SK-MEL-5 (cell line): ENCODE measurements at regions not wholly inside any gene's neighbourhood (a gene's known extent, or its start where the extent isn't known, plus 50 kb on each side); places are given as distances from the start of the nearest gene placed in this dataset.

Experiments
- DNase-seq: peaks from one replicate; pipeline ENCODE4 v3.0.0-alpha.2; 2016; ENCODE audit warnings: low read depth, low spot score
- in situ Hi-C: cut with HindIII; loops from 2 replicates; pipeline ENCODE4 v1.10.0; 2016; ENCODE audit warnings: low sequenced_read_pairs, high pct_unique_total_duplicates, low pct_unique_long_range_greater_than_20kb

- no peak for DNase-seq
- in situ Hi-C loops: no loop called here
Observed at GRCh38 chr2:217671871-217672270, 330.9 kb downstream of the TNS1 start.

DNA sequence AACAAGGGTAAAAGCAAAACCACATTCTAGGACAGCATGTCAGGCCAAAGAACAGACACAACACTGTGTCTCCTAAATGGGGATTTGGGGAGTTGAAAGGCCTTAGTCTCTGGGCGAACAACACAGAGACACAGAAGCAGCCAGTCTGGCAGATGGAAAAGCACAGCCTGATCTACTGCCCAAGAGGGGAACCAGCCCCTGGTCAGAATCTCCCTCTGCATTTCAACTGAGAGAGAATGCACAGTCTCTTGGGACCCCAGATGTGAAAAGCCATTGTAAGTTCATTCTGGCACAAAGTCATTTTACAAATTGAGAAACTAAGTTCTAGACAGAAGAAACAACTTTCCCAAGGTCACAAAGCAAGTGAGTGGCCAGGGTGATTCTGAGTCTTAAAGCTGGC lies 331.7 kb downstream of the TNS1 start:
- in situ Hi-C loops: no loop called here
- no peak for DNase-seq

- no peak for DNase-seq
- in situ Hi-C loops: no loop called here
Observed at GRCh38 chr2:217669831-217670230, 333.0 kb downstream of the TNS1 start.

GRCh38 chr2:217667512-217667911 lies 335.3 kb downstream of the TNS1 start:
- DNase-seq: no peak
- in situ Hi-C loops: no loop called here

GRCh38 chr2:217667035-217667434 lies 335.8 kb downstream of the TNS1 start:
- DNase-seq: no peak
- in situ Hi-C loops: no loop called here

- in situ Hi-C loops: no loop called here
- no peak for DNase-seq
Observed at GRCh38 chr2:217666338-217666737, 336.5 kb downstream of the TNS1 start.

GRCh38 chr2:217664761-217665160 lies 338.0 kb downstream of the TNS1 start:
- in situ Hi-C loops: no loop called here
- no peak for DNase-seq

GRCh38 chr2:217662984-217663602 lies 339.7 kb downstream of the TNS1 start:
- no peak for DNase-seq
- in situ Hi-C loops: no loop called here

GRCh38 chr2:217661378-217661777 lies 341.4 kb downstream of the TNS1 start:
- DNase-seq: no peak
- in situ Hi-C loops: no loop called here

- DNase-seq: no peak
- in situ Hi-C loops: no loop called here
Observed at GRCh38 chr2:217660423-217660822, 342.4 kb downstream of the TNS1 start.

- in situ Hi-C loops: no loop called here
- DNase-seq: no peak
Observed at GRCh38 chr2:217658806-217659205, 344.0 kb downstream of the TNS1 start.

DNA sequence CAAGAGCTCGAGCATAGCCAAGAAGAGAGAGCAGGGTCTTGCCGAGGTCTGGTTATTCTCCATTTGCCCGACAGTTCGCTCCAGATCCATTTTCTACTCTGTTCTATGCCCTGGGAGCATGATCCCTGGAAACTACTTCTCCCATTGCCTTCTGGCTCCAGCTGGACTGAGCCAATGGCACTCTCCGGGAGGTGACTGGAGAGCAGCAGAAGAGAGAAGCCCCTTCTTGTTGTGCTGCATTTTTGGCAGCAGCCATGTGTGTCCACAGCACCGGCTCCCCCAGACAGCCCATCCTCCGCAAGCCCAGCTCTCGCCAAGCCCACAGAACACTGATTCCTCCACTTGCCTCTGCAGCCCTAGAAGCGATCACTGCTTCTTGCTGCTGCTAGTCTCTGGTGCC lies 345.5 kb downstream of the TNS1 start:
- DNase-seq: no peak
- in situ Hi-C loops: no loop called here

GRCh38 chr2:217656316-217656715 lies 346.5 kb downstream of the TNS1 start:
- in situ Hi-C loops: no loop called here
- DNase-seq: no peak

GRCh38 chr2:217655651-217656050 lies 347.1 kb downstream of the TNS1 start:
- in situ Hi-C loops: no loop called here
- no peak for DNase-seq

DNA sequence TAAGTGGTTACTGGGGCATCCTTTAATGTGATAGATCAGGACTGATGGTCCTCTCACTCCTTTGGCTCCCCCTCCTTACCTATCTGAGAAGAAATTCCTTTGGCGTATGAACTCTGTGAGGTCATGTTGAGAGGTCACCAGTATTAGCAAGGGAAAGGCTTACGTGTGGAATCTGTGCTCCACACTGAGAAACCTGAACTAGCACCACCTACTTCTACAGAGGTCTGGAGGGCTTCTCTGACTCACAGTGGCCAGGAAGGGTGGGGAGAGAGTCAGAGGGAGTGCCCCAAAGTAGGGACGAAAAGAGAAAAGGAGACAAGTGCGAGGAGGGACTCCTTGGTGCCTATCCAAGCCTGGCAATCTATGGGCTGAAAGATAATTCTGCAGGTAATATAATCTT lies 348.6 kb downstream of the TNS1 start:
- no peak for DNase-seq
- in situ Hi-C loops: no loop called here

DNA sequence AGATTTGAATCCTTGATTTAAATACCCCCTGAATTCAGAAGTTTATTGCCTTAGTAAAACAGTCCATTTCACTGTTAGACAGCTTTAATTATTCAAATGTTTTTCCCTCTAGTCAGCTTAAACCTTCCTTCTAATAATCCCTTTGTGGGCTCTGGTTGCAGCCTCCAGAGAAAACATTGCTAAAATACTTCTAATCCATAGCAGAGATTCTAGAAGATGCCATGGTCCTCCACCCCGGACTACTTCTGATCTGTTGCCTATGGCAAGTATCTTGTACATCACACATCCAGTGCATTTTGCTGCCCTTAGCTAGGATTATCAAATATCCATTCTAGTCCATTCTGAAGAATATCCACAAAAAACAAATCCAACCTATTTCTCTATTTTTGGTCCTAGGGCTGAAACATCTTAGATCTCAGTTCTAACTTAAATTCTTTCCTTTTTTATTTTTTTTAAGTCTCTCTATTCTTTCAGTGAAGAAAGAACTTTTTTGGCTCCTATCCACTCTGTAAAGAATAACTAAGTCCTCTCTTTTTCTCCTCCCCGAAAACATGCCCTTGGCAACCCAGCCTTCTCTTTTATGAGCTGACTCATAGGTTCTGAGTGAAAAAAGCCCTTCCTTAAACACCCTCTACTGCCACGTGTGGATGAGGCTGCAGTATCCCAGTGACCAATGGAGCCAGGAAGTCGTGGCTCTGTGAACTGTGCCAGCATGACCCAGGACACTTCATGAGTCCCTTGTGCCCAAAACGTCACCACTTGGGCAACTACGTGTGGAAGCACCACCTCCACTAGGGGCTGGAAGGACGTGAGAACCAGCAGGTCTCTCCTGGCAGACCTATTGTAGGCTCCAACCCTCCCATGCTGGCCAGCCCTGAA lies 349.8 kb downstream of the TNS1 start:
- peak; percentile 87 for DNase-seq
- in situ Hi-C loops: no loop called here

DNA sequence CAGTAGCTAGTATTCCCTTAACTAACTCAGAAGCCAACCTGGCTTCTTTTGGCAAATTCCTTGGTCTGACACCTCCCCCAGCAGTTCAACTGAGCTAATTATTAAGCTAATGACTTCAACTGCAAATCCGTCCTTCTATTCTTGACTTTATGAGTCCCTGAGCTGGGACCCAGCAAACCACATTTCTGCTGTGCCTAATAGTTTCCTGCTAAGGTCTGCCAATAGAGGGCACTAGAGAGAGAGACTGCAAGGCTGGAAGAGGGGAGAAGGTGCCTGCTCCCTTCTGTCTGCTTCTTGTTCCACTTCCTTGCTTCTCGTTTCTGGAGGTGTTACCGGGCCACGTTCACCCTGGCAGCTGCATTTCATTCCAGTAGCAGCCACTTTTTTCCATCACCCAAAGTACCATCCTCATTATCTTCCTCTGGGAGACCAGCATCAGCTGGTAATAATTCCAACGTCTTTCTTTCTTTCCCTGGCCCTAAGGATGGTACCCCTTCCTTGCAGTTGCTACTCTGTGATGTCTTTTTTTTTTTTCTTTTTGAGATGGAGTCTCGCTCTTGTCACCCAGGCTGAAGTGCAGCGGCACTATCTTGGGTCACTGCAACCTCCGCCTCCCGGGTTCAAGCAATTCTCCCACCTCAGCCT lies 352.0 kb downstream of the TNS1 start:
- peak; percentile 85 for DNase-seq
- in situ Hi-C loops: no loop called here

- in situ Hi-C loops: no loop called here
Observed at GRCh38 chr2:217650229-217650628, 352.6 kb downstream of the TNS1 start.

GRCh38 chr2:217647925-217648324 lies 354.9 kb downstream of the TNS1 start:
- in situ Hi-C loops: no loop called here

More at GRCh38 chr2:217650229-217650628, 352.6 kb downstream of the TNS1 start:
- DNase-seq: peak; percentile 63

More at GRCh38 chr2:217647925-217648324, 354.9 kb downstream of the TNS1 start:
- DNase-seq: no peak
